Colonic mucosa (tissue), 4 donors: ENCODE measurements at regions not wholly inside any gene's neighbourhood (a gene's known extent, or its start where the extent isn't known, plus 50 kb on each side); places are given as distances from the start of the nearest gene placed in this dataset.

Experiments
- DNase-seq: peaks from one replicate; pipeline ENCODE4 v3.0.0-alpha.2; 2020
- H3K27ac ChIP-seq: fragments of 200-600 bp; one replicate; pipeline ENCODE4 v1.8.0; 2021
- H3K27me3 ChIP-seq: fragments of 200-600 bp; one replicate; pipeline ENCODE4 v1.8.0; 2021
- H3K36me3 ChIP-seq: fragments of 200-600 bp; one replicate; pipeline ENCODE4 v1.8.0; 2021
- H3K4me1 ChIP-seq: fragments of 200-600 bp; one replicate; pipeline ENCODE4 v1.8.0; 2021; ENCODE audit warnings: mild to moderate bottlenecking
- H3K4me3 ChIP-seq: fragments of 200-600 bp; one replicate; pipeline ENCODE4 v1.8.0; 2021
- H3K9ac ChIP-seq, 2 donors: one replicate each; pipeline ENCODE4 v1.7.0; 2013; ENCODE audit warnings: control low read depth in 2 of 2, low read depth in 2 of 2, low read length in 2 of 2
- H3K9me3 ChIP-seq: fragments of 200-600 bp; one replicate; pipeline ENCODE4 v1.8.0; 2021
- CTCF ChIP-seq: fragments of 200-600 bp; IDR thresholded peaks from one replicate; pipeline ENCODE4 v1.8.0; 2022; ENCODE audit warnings: antibody characterized with exemption, mild to moderate bottlenecking
- intact Hi-C: fragments of 100-400 bp; cut with DNase I; formaldehyde crosslinking; loops from one replicate; pipeline ENCODE4 v1.14.1; 2022
- donor health status: healthy.
- donor health status: DM: no; HTN: no; CAD: no.
- donor health status: DM: no; HTN: no; CAD: no.

- no peak for DNase-seq
- Histone ChIP-seq H3K9ac (no peak overlapping the region), H3K4me1 (no peaks in the 10 kb centered on the region), H3K4me3 (no peak overlapping the region), H3K27me3 (no peaks in the 10 kb centered on the region), H3K9me3 (no peaks in the 10 kb centered on the region), H3K36me3 (no peaks in the 10 kb centered on the region), H3K27ac (no peak overlapping the region)
- intact Hi-C loops: no loop called here
- no peak for TF ChIP-seq CTCF
Observed at GRCh38 chr15:95091444-95091843, 860.1 kb downstream of the MCTP2 start.

- no peak overlapping the region for H3K27ac ChIP-seq
- no peaks in the 10 kb centered on the region for H3K4me1 ChIP-seq
- H3K27me3 ChIP-seq: no peaks in the 10 kb centered on the region
- H3K4me3 ChIP-seq: no peak overlapping the region
- intact Hi-C loops: no loop called here
- no peak overlapping the region for H3K9ac ChIP-seq
- no peak for TF ChIP-seq CTCF
- no peaks in the 10 kb centered on the region for H3K9me3 ChIP-seq
- no peak for DNase-seq
- H3K36me3 ChIP-seq: no peaks in the 10 kb centered on the region
Observed at GRCh38 chr15:95095250-95095649, 863.9 kb downstream of the MCTP2 start.

- Histone ChIP-seq H3K9me3 (no peaks in the 10 kb centered on the region), H3K4me1 (no peaks in the 10 kb centered on the region), H3K9ac (no peak overlapping the region), H3K36me3 (no peaks in the 10 kb centered on the region), H3K4me3 (no peak overlapping the region), H3K27me3 (no peaks in the 10 kb centered on the region), H3K27ac (no peak overlapping the region)
- intact Hi-C loops: no loop called here
- no peak for DNase-seq
- no peak for TF ChIP-seq CTCF
Observed at GRCh38 chr15:95096651-95097050, 865.3 kb downstream of the MCTP2 start.

GRCh38 chr15:95097361-95097760 is 866.0 kb downstream of the MCTP2 start:
- H3K36me3 ChIP-seq: no peaks in the 10 kb centered on the region
- no peaks in the 10 kb centered on the region for H3K27me3 ChIP-seq
- H3K9me3 ChIP-seq: no peaks in the 10 kb centered on the region
- TF ChIP-seq CTCF: no peak
- no peak overlapping the region for H3K4me3 ChIP-seq
- H3K4me1 ChIP-seq: no peaks in the 10 kb centered on the region
- no peak for DNase-seq
- H3K27ac ChIP-seq: no peak overlapping the region
- intact Hi-C loops: no loop called here
- H3K9ac ChIP-seq: no peak overlapping the region

GRCh38 chr15:95105229-95105628 is 873.9 kb downstream of the MCTP2 start:
- H3K9ac ChIP-seq: no peak overlapping the region
- H3K4me3 ChIP-seq: no peak overlapping the region
- no peak for TF ChIP-seq CTCF
- H3K27me3 ChIP-seq: no peaks in the 10 kb centered on the region
- H3K36me3 ChIP-seq: no peaks in the 10 kb centered on the region
- H3K27ac ChIP-seq: no peak overlapping the region
- intact Hi-C loops: no loop called here
- DNase-seq: no peak
- no peaks in the 10 kb centered on the region for H3K4me1 ChIP-seq
- no peaks in the 10 kb centered on the region for H3K9me3 ChIP-seq

- no peak for TF ChIP-seq CTCF
- H3K36me3 ChIP-seq: no peaks in the 10 kb centered on the region
- H3K4me3 ChIP-seq: no peak overlapping the region
Observed at GRCh38 chr15:95106801-95107200, 875.4 kb downstream of the MCTP2 start.

More at GRCh38 chr15:95106801-95107200, 875.4 kb downstream of the MCTP2 start:
- intact Hi-C loops: no loop called here
- H3K27me3 ChIP-seq: no peaks in the 10 kb centered on the region
- no peak overlapping the region for H3K9ac ChIP-seq
- H3K4me1 ChIP-seq: no peaks in the 10 kb centered on the region
- no peaks in the 10 kb centered on the region for H3K9me3 ChIP-seq
- no peak overlapping the region for H3K27ac ChIP-seq
- no peak for DNase-seq
